ENCODE measurements at regions not wholly inside any gene's neighbourhood (a gene's known extent, or its start where the extent isn't known, plus 50 kb on each side); places are given as distances from the start of the nearest gene placed in this dataset.
A peak's percentile ranks its signal among the peaks of the same experiment; 100 is the strongest.

DNA sequence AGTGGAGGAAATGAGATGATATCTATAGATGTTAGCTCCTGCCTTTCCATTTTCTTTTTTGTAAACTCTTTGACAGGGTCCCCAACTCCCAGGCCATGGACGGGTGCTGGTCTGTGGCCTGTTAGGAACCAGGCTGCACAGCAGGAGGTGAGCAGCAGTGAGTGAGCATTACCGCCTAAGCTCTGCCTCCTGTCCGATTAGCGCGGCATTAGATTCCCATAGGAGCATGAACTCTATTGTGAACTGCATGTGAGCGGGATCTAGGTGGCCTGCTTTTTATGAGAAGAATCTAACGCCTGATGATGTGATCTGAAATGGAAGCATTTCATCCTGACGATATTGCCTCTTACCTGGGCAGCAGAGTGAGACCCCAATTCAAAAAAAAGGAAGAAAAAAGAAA is 56.8 kb upstream of the CHD2 start:
- H3K9me2 ChIP-seq (replicated peaks; ENCODE audit: low read depth, low read length) = no peaks in the 10 kb centered on the region
- H3K4me3 ChIP-seq (ENCODE audit: low read length, poor library complexity, severe bottlenecking) = no peak overlapping the region
- peaks cover 19% of the 10 kb centered on the region for H3K4me1 ChIP-seq (ENCODE audit: insufficient read depth, low read length, poor library complexity, severe bottlenecking)
- TF ChIP-seq EZH2phosphoT487 (IDR thresholded peaks at IDR 0.05; ENCODE audit: borderline replicate concordance) = no peak
- no peak for TF ChIP-seq CTCF (conservative IDR thresholded peaks at IDR 0.05; ENCODE audit: low read length)
- H3F3A ChIP-seq (ENCODE audit: low read depth) = no peaks in the 10 kb centered on the region
- no peaks in the 10 kb centered on the region for H3K27me3 ChIP-seq (ENCODE audit: insufficient read depth, low read length, poor library complexity, severe bottlenecking)
- no peak overlapping the region for H3K9ac ChIP-seq (ENCODE audit: low read depth, low read length, poor library complexity, severe bottlenecking)
- H3K36me3 ChIP-seq (ENCODE audit: insufficient read depth, low read length) = no peaks in the 10 kb centered on the region
- H3K9me3 ChIP-seq (ENCODE audit: insufficient read depth, low read depth, low read length) = no peaks in the 10 kb centered on the region
- no peaks in the 10 kb centered on the region for H3K79me2 ChIP-seq (ENCODE audit: insufficient read depth, low read length)
- no peak overlapping the region for H3K4me2 ChIP-seq (ENCODE audit: low read depth, low read length, poor library complexity, severe bottlenecking)
- H4K20me1 ChIP-seq (ENCODE audit: insufficient read depth, low read length, poor library complexity, severe bottlenecking) = no peaks in the 10 kb centered on the region
- H2AFZ ChIP-seq (ENCODE audit: low read length) = no peak overlapping the region

- no peak overlapping the region for H3K4me2 ChIP-seq (ENCODE audit: low read depth, low read length, poor library complexity, severe bottlenecking)
- H3K27me3 ChIP-seq (ENCODE audit: insufficient read depth, low read length, poor library complexity, severe bottlenecking) = no peaks in the 10 kb centered on the region
- no peaks in the 10 kb centered on the region for H4K20me1 ChIP-seq (ENCODE audit: insufficient read depth, low read length, poor library complexity, severe bottlenecking)
These were observed 56.3 kb upstream of the CHD2 start for GRCh38 chr15:92843814-92844213.

DNA sequence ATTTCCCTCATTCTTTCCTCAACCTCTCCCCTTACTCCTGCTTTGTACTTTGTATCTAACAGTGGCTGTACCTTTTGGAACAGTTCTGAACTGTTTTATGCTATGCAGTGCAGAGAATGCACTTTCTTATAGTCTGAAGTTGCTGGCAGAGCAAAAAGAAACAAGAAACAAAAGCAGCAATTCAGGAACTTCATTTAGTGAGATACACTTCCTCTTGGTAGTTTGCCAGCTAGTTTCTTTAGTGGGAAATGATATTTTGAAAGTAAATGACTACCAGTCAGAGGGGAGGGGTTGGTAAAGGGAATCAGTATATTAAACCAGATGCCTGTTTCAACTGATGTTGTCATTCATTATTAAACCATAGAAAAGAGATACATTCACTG is 55.0 kb upstream of the CHD2 start:
- Histone ChIP-seq H2AFZ (ENCODE audit: low read length) (peak overlapping the region; percentile 64), H3K9ac (ENCODE audit: low read depth, low read length, poor library complexity, severe bottlenecking) (peak overlapping the region; percentile 53), H3K4me3 (ENCODE audit: low read length, poor library complexity, severe bottlenecking) (peak overlapping the region; percentile 56), H3K9me3 (ENCODE audit: insufficient read depth, low read depth, low read length) (no peaks in the 10 kb centered on the region; the same call in 1 of the 2 replicates), H4K20me1 (ENCODE audit: insufficient read depth, low read length, poor library complexity, severe bottlenecking) (no peaks in the 10 kb centered on the region), H3K27me3 (ENCODE audit: insufficient read depth, low read length, poor library complexity, severe bottlenecking) (no peaks in the 10 kb centered on the region), H3K9me2 (replicated peaks; ENCODE audit: low read depth, low read length) (no peaks in the 10 kb centered on the region), H3K36me3 (ENCODE audit: insufficient read depth, low read length) (no peaks in the 10 kb centered on the region), H3F3A (ENCODE audit: low read depth) (no peaks in the 10 kb centered on the region), H3K79me2 (ENCODE audit: insufficient read depth, low read length) (no peaks in the 10 kb centered on the region), H3K4me2 (ENCODE audit: low read depth, low read length, poor library complexity, severe bottlenecking) (peak overlapping the region; percentile 67), H3K4me1 (ENCODE audit: insufficient read depth, low read length, poor library complexity, severe bottlenecking) (peaks cover 19% of the 10 kb centered on the region)
- TF ChIP-seq CTCF (conservative IDR thresholded peaks at IDR 0.05; ENCODE audit: low read length) (no peak), EZH2phosphoT487 (IDR thresholded peaks at IDR 0.05; ENCODE audit: borderline replicate concordance) (no peak)

More at GRCh38 chr15:92843814-92844213, 56.3 kb upstream of the CHD2 start:
- Histone ChIP-seq H3K4me3 (ENCODE audit: low read length, poor library complexity, severe bottlenecking) (no peak overlapping the region), H3F3A (ENCODE audit: low read depth) (no peaks in the 10 kb centered on the region), H3K9me2 (replicated peaks; ENCODE audit: low read depth, low read length) (no peaks in the 10 kb centered on the region), H3K9me3 (ENCODE audit: insufficient read depth, low read depth, low read length) (no peaks in the 10 kb centered on the region), H3K9ac (ENCODE audit: low read depth, low read length, poor library complexity, severe bottlenecking) (no peak overlapping the region), H3K36me3 (ENCODE audit: insufficient read depth, low read length) (no peaks in the 10 kb centered on the region), H2AFZ (ENCODE audit: low read length) (no peak overlapping the region), H3K79me2 (ENCODE audit: insufficient read depth, low read length) (no peaks in the 10 kb centered on the region), H3K4me1 (ENCODE audit: insufficient read depth, low read length, poor library complexity, severe bottlenecking) (peaks cover 19% of the 10 kb centered on the region)
- TF ChIP-seq EZH2phosphoT487 (IDR thresholded peaks at IDR 0.05; ENCODE audit: borderline replicate concordance) (no peak), CTCF (conservative IDR thresholded peaks at IDR 0.05; ENCODE audit: low read length) (no peak)

Measured in Loucy (cell line).